Tibial nerve (tissue), 4 donors: ENCODE measurements at regions not wholly inside any gene's neighbourhood (a gene's known extent, or its start where the extent isn't known, plus 50 kb on each side); places are given as distances from the start of the nearest gene placed in this dataset.

ENCODE experiments used
- DNase-seq, 2 donors: peaks; one replicate each; pipeline ENCODE4 v3.0.0-alpha.2; 2019; ENCODE audit warnings: low spot score in 2 of 2
- H3K27ac ChIP-seq, 4 donors: fragments of 200-600 bp; sonication (generic) in 3 of 4; one replicate each; pipeline ENCODE4 v1.5.1; 2017 to 2019; ENCODE audit warnings: mild to moderate bottlenecking in 1 of 4
- H3K27me3 ChIP-seq, 2 donors: fragments of 200-600 bp; sonication (generic) in 1 of 2; one replicate each; pipeline versions ENCODE4 v1.5.1 to v1.6.0; 2017 to 2019
- H3K36me3 ChIP-seq, 3 donors: fragments of 200-600 bp; sonication (generic); one replicate each; pipeline ENCODE4 v1.5.1; 2018 to 2019
- H3K4me1 ChIP-seq, 4 donors: fragments of 200-600 bp; sonication (generic) in 3 of 4; one replicate each; pipeline ENCODE4 v1.5.1; 2017 to 2019
- H3K4me3 ChIP-seq, 4 donors: fragments of 200-600 bp; sonication (generic) in 3 of 4; one replicate each; pipeline ENCODE4 v1.5.1; 2017 to 2019; ENCODE audit warnings: mild to moderate bottlenecking in 1 of 4, moderate library complexity in 1 of 4
- H3K9me3 ChIP-seq, 4 donors: fragments of 200-600 bp; sonication (generic) in 3 of 4; one replicate each; pipeline ENCODE4 v1.5.1; 2017 to 2019
- CTCF ChIP-seq, 5 experiments: fragments of 200-600 bp in 3 of 5; fragments of 450-650 bp in 2 of 5; sonication (generic) in 3 of 5; IDR thresholded peaks; one replicate each; pipeline ENCODE4 v1.5.1; 2016 to 2019; ENCODE audit warnings: antibody characterized with exemption in 5 of 5, mild to moderate bottlenecking in 3 of 5, moderate library complexity in 2 of 5
- EP300 ChIP-seq, 2 donors: sonication (generic); formaldehyde crosslinking; IDR thresholded peaks; one replicate each; pipeline ENCODE4 v1.6.1; 2017; ENCODE audit warnings: antibody characterized with exemption in 2 of 2, mild to moderate bottlenecking in 1 of 2
- POLR2A ChIP-seq, 2 donors: fragments of 450-650 bp; IDR thresholded peaks; one replicate each; pipeline ENCODE4 v1.6.1; 2017; ENCODE audit warnings: antibody characterized with exemption in 2 of 2, mild to moderate bottlenecking in 2 of 2, moderate library complexity in 2 of 2
- WGBS, 2 donors: methylation state at CpG; one replicate each; pipeline ENCODE4 v1.1.5; 2018; 5-methylcytosine and 5-hydroxymethylcytosine counted together

- no peaks in the 10 kb centered on the region for H3K4me1 ChIP-seq
- no peaks in the 10 kb centered on the region for H3K27me3 ChIP-seq
- no peak for TF ChIP-seq POLR2A (IDR thresholded peaks at IDR 0.05)
- TF ChIP-seq CTCF (IDR thresholded peaks at IDR 0.05): no peak
- TF ChIP-seq EP300 (IDR thresholded peaks at IDR 0.05): no peak
- H3K4me3 ChIP-seq: no peak overlapping the region
- no peak overlapping the region for H3K27ac ChIP-seq
- no peaks in the 10 kb centered on the region for H3K36me3 ChIP-seq
- 49 to 52% methylated on average over 3 of the region's 3 CpGs for WGBS, 2 donors
- H3K9me3 ChIP-seq: no peaks in the 10 kb centered on the region
- no peak for DNase-seq
Measured at GRCh38 chr6:11951868-11952267, 60.2 kb upstream of the HIVEP1 start.

GRCh38 chr6:11950109-11950508 is 62.0 kb upstream of the HIVEP1 start:
- H3K4me1 ChIP-seq: no peaks in the 10 kb centered on the region
- TF ChIP-seq CTCF (IDR thresholded peaks at IDR 0.05) (no peak), EP300 (IDR thresholded peaks at IDR 0.05) (no peak)

GRCh38 chr6:11947575-11947974 is 64.5 kb upstream of the HIVEP1 start:
- Histone ChIP-seq H3K4me1 (no peaks in the 10 kb centered on the region), H3K4me3 (no peak overlapping the region), H3K9me3 (no peaks in the 10 kb centered on the region), H3K27ac (no peak overlapping the region), H3K27me3 (no peaks in the 10 kb centered on the region), H3K36me3 (no peaks in the 10 kb centered on the region)
- TF ChIP-seq CTCF (IDR thresholded peaks at IDR 0.05) (no peak), POLR2A (IDR thresholded peaks at IDR 0.05) (no peak), EP300 (IDR thresholded peaks at IDR 0.05) (no peak)
- no peak for DNase-seq
- WGBS, 2 donors: 42 to 91% methylated on average over 2 of the region's 2 CpGs

More at GRCh38 chr6:11950109-11950508, 62.0 kb upstream of the HIVEP1 start:
- Histone ChIP-seq H3K36me3 (no peaks in the 10 kb centered on the region), H3K27ac (no peak overlapping the region), H3K9me3 (no peaks in the 10 kb centered on the region), H3K27me3 (no peaks in the 10 kb centered on the region), H3K4me3 (no peak overlapping the region)
- no peak for DNase-seq
- 77 to 82% methylated on average over 2 of the region's 2 CpGs for WGBS, 2 donors

DNA sequence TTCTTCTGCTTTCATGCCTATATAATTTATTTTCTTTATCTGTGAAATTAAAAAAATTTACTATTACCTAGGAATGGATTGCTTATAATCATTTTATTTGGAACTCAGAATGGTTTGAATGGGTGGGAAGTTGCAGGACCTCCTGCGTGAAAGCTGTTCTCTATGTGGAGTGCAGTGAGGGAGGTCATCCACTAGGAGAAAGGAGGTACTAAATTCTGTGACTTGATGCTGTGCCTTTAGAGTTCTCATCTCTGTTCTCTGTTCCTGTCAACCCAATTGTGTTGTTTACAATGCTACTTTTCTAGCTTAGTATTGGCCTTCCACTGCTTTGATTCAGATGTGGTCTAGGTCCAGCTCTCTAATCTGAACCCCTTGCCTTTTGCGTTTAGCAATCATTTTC is 65.0 kb upstream of the HIVEP1 start:
- TF ChIP-seq POLR2A (IDR thresholded peaks at IDR 0.05): no peak
- TF ChIP-seq CTCF (IDR thresholded peaks at IDR 0.05): no peak
- no peak for TF ChIP-seq EP300 (IDR thresholded peaks at IDR 0.05)
- Histone ChIP-seq H3K9me3 (no peaks in the 10 kb centered on the region), H3K4me1 (no peaks in the 10 kb centered on the region), H3K27ac (no peak overlapping the region), H3K4me3 (no peak overlapping the region), H3K27me3 (no peaks in the 10 kb centered on the region), H3K36me3 (no peaks in the 10 kb centered on the region)
- no peak for DNase-seq
- 94 to 95% methylated on average over 2 of the region's 2 CpGs for WGBS, 2 donors

GRCh38 chr6:11944111-11944510 is 68.0 kb upstream of the HIVEP1 start:
- DNase-seq: no peak
- Histone ChIP-seq H3K27ac (no peak overlapping the region), H3K4me3 (no peak overlapping the region), H3K36me3 (no peaks in the 10 kb centered on the region), H3K9me3 (no peaks in the 10 kb centered on the region), H3K27me3 (no peaks in the 10 kb centered on the region), H3K4me1 (no peaks in the 10 kb centered on the region)
- TF ChIP-seq CTCF (IDR thresholded peaks at IDR 0.05) (no peak), POLR2A (IDR thresholded peaks at IDR 0.05) (no peak)
- 84 to 86% methylated on average over 1 of the region's 1 CpG for WGBS, 2 donors
